ENCODE measurements at regions not wholly inside any gene's neighbourhood (a gene's known extent, or its start where the extent isn't known, plus 50 kb on each side); places are given as distances from the start of the nearest gene placed in this dataset.

- H3K36me3 ChIP-seq (ENCODE audit: control insufficient read depth in 2 of 2, insufficient read depth in 2 of 2, low read length in 2 of 2), result no peaks in the 10 kb centered on the region
- H3K4me3 ChIP-seq (ENCODE audit: low read length in 2 of 2), result no peak overlapping the region
- H3K27me3 ChIP-seq (ENCODE audit: control insufficient read depth in 1 of 2, insufficient read depth in 2 of 2, low read length in 2 of 2), result no peaks in the 10 kb centered on the region
- no peak overlapping the region for H3K9ac ChIP-seq (ENCODE audit: low read length in 2 of 2)
- no peaks in the 10 kb centered on the region for H3K4me1 ChIP-seq (ENCODE audit: control insufficient read depth, insufficient read depth, low read length)
- H3K27ac ChIP-seq (ENCODE audit: low read length), result no peak overlapping the region
- H3K9me3 ChIP-seq (ENCODE audit: control insufficient read depth in 2 of 2, low read length in 2 of 2), result peaks cover 0 to 5% of the 10 kb centered on the region in 2 donors
These were observed 226.9 kb upstream of the SMIM31 start for GRCh38 chr4:164526933-164527583.

GRCh38 chr4:164529058-164529457 lies 224.9 kb upstream of the SMIM31 start:
- Histone ChIP-seq H3K36me3 (ENCODE audit: control insufficient read depth in 2 of 2, insufficient read depth in 2 of 2, low read length in 2 of 2) (no peaks in the 10 kb centered on the region), H3K4me3 (ENCODE audit: low read length in 2 of 2) (no peak overlapping the region)

GRCh38 chr4:164529486-164529885 lies 224.4 kb upstream of the SMIM31 start:
- Histone ChIP-seq H3K9me3 (ENCODE audit: control insufficient read depth in 2 of 2, low read length in 2 of 2) (peaks cover 0 to 5% of the 10 kb centered on the region in 2 donors), H3K27me3 (ENCODE audit: control insufficient read depth in 1 of 2, insufficient read depth in 2 of 2, low read length in 2 of 2) (no peaks in the 10 kb centered on the region), H3K27ac (ENCODE audit: low read length) (no peak overlapping the region), H3K9ac (ENCODE audit: low read length in 2 of 2) (no peak overlapping the region), H3K4me3 (ENCODE audit: low read length in 2 of 2) (no peak overlapping the region), H3K36me3 (ENCODE audit: control insufficient read depth in 2 of 2, insufficient read depth in 2 of 2, low read length in 2 of 2) (no peaks in the 10 kb centered on the region), H3K4me1 (ENCODE audit: control insufficient read depth, insufficient read depth, low read length) (no peaks in the 10 kb centered on the region)

More at GRCh38 chr4:164529058-164529457, 224.9 kb upstream of the SMIM31 start:
- Histone ChIP-seq H3K27ac (ENCODE audit: low read length) (no peak overlapping the region), H3K27me3 (ENCODE audit: control insufficient read depth in 1 of 2, insufficient read depth in 2 of 2, low read length in 2 of 2) (no peaks in the 10 kb centered on the region), H3K9me3 (ENCODE audit: control insufficient read depth in 2 of 2, low read length in 2 of 2) (peaks cover 0 to 5% of the 10 kb centered on the region in 2 donors), H3K4me1 (ENCODE audit: control insufficient read depth, insufficient read depth, low read length) (no peaks in the 10 kb centered on the region), H3K9ac (ENCODE audit: low read length in 2 of 2) (no peak overlapping the region)

GRCh38 chr4:164531336-164531735 lies 222.6 kb upstream of the SMIM31 start:
- Histone ChIP-seq H3K9me3 (ENCODE audit: control insufficient read depth in 2 of 2, low read length in 2 of 2) (peaks cover 0 to 5% of the 10 kb centered on the region in 2 donors), H3K9ac (ENCODE audit: low read length in 2 of 2) (no peak overlapping the region), H3K4me1 (ENCODE audit: control insufficient read depth, insufficient read depth, low read length) (no peaks in the 10 kb centered on the region), H3K27me3 (ENCODE audit: control insufficient read depth in 1 of 2, insufficient read depth in 2 of 2, low read length in 2 of 2) (no peaks in the 10 kb centered on the region), H3K36me3 (ENCODE audit: control insufficient read depth in 2 of 2, insufficient read depth in 2 of 2, low read length in 2 of 2) (no peaks in the 10 kb centered on the region), H3K4me3 (ENCODE audit: low read length in 2 of 2) (no peak overlapping the region), H3K27ac (ENCODE audit: low read length) (no peak overlapping the region)

- Histone ChIP-seq H3K36me3 (ENCODE audit: control insufficient read depth in 2 of 2, insufficient read depth in 2 of 2, low read length in 2 of 2) (no peaks in the 10 kb centered on the region), H3K4me1 (ENCODE audit: control insufficient read depth, insufficient read depth, low read length) (no peaks in the 10 kb centered on the region), H3K9me3 (ENCODE audit: control insufficient read depth in 2 of 2, low read length in 2 of 2) (no peaks in the 10 kb centered on the region), H3K27ac (ENCODE audit: low read length) (no peak overlapping the region), H3K27me3 (ENCODE audit: control insufficient read depth in 1 of 2, insufficient read depth in 2 of 2, low read length in 2 of 2) (no peaks in the 10 kb centered on the region), H3K4me3 (ENCODE audit: low read length in 2 of 2) (no peak overlapping the region), H3K9ac (ENCODE audit: low read length in 2 of 2) (no peak overlapping the region)
These were observed 217.1 kb upstream of the SMIM31 start for GRCh38 chr4:164536814-164537213.

- H3K9me3 ChIP-seq (ENCODE audit: control insufficient read depth in 2 of 2, low read length in 2 of 2), result no peaks in the 10 kb centered on the region
- no peaks in the 10 kb centered on the region for H3K36me3 ChIP-seq (ENCODE audit: control insufficient read depth in 2 of 2, insufficient read depth in 2 of 2, low read length in 2 of 2)
- H3K9ac ChIP-seq (ENCODE audit: low read length in 2 of 2), result no peak overlapping the region
These were observed 215.8 kb upstream of the SMIM31 start for GRCh38 chr4:164538097-164538496.

GRCh38 chr4:164540987-164541386 lies 212.9 kb upstream of the SMIM31 start:
- Histone ChIP-seq H3K9me3 (ENCODE audit: control insufficient read depth in 2 of 2, low read length in 2 of 2) (no peaks in the 10 kb centered on the region), H3K4me3 (ENCODE audit: low read length in 2 of 2) (no peak overlapping the region), H3K9ac (ENCODE audit: low read length in 2 of 2) (no peak overlapping the region), H3K27ac (ENCODE audit: low read length) (no peak overlapping the region), H3K36me3 (ENCODE audit: control insufficient read depth in 2 of 2, insufficient read depth in 2 of 2, low read length in 2 of 2) (no peaks in the 10 kb centered on the region), H3K27me3 (ENCODE audit: control insufficient read depth in 1 of 2, insufficient read depth in 2 of 2, low read length in 2 of 2) (no peaks in the 10 kb centered on the region), H3K4me1 (ENCODE audit: control insufficient read depth, insufficient read depth, low read length) (no peaks in the 10 kb centered on the region)

More at GRCh38 chr4:164538097-164538496, 215.8 kb upstream of the SMIM31 start:
- no peaks in the 10 kb centered on the region for H3K4me1 ChIP-seq (ENCODE audit: control insufficient read depth, insufficient read depth, low read length)
- H3K4me3 ChIP-seq (ENCODE audit: low read length in 2 of 2), result no peak overlapping the region
- H3K27ac ChIP-seq (ENCODE audit: low read length), result no peak overlapping the region
- no peaks in the 10 kb centered on the region for H3K27me3 ChIP-seq (ENCODE audit: control insufficient read depth in 1 of 2, insufficient read depth in 2 of 2, low read length in 2 of 2)

GRCh38 chr4:164542431-164542830 lies 211.5 kb upstream of the SMIM31 start:
- no peaks in the 10 kb centered on the region for H3K27me3 ChIP-seq (ENCODE audit: control insufficient read depth in 1 of 2, insufficient read depth in 2 of 2, low read length in 2 of 2)
- H3K4me1 ChIP-seq (ENCODE audit: control insufficient read depth, insufficient read depth, low read length), result no peaks in the 10 kb centered on the region
- H3K36me3 ChIP-seq (ENCODE audit: control insufficient read depth in 2 of 2, insufficient read depth in 2 of 2, low read length in 2 of 2), result no peaks in the 10 kb centered on the region
- H3K27ac ChIP-seq (ENCODE audit: low read length), result no peak overlapping the region
- H3K9me3 ChIP-seq (ENCODE audit: control insufficient read depth in 2 of 2, low read length in 2 of 2), result no peaks in the 10 kb centered on the region
- no peak overlapping the region for H3K9ac ChIP-seq (ENCODE audit: low read length in 2 of 2)
- no peak overlapping the region for H3K4me3 ChIP-seq (ENCODE audit: low read length in 2 of 2)

- Histone ChIP-seq H3K36me3 (ENCODE audit: control insufficient read depth in 2 of 2, insufficient read depth in 2 of 2, low read length in 2 of 2) (no peaks in the 10 kb centered on the region), H3K27ac (ENCODE audit: low read length) (no peak overlapping the region), H3K27me3 (ENCODE audit: control insufficient read depth in 1 of 2, insufficient read depth in 2 of 2, low read length in 2 of 2) (no peaks in the 10 kb centered on the region), H3K9me3 (ENCODE audit: control insufficient read depth in 2 of 2, low read length in 2 of 2) (peaks cover 0 to 4% of the 10 kb centered on the region in 2 donors), H3K4me3 (ENCODE audit: low read length in 2 of 2) (no peak overlapping the region), H3K4me1 (ENCODE audit: control insufficient read depth, insufficient read depth, low read length) (no peaks in the 10 kb centered on the region), H3K9ac (ENCODE audit: low read length in 2 of 2) (no peak overlapping the region)
These were observed 202.8 kb upstream of the SMIM31 start for GRCh38 chr4:164550989-164551712.

GRCh38 chr4:164551713-164552040 lies 202.3 kb upstream of the SMIM31 start:
- Histone ChIP-seq H3K36me3 (ENCODE audit: control insufficient read depth in 2 of 2, insufficient read depth in 2 of 2, low read length in 2 of 2) (no peaks in the 10 kb centered on the region), H3K4me1 (ENCODE audit: control insufficient read depth, insufficient read depth, low read length) (no peaks in the 10 kb centered on the region), H3K27me3 (ENCODE audit: control insufficient read depth in 1 of 2, insufficient read depth in 2 of 2, low read length in 2 of 2) (no peaks in the 10 kb centered on the region), H3K9ac (ENCODE audit: low read length in 2 of 2) (no peak overlapping the region), H3K9me3 (ENCODE audit: control insufficient read depth in 2 of 2, low read length in 2 of 2) (peaks cover 0 to 4% of the 10 kb centered on the region in 2 donors), H3K4me3 (ENCODE audit: low read length in 2 of 2) (no peak overlapping the region), H3K27ac (ENCODE audit: low read length) (no peak overlapping the region)
